Left renal cortex interstitium (tissue), 4 donors: ENCODE measurements at regions not wholly inside any gene's neighbourhood (a gene's known extent, or its start where the extent isn't known, plus 50 kb on each side); places are given as distances from the start of the nearest gene placed in this dataset.

Experiments used
- DNase-seq, 4 donors: peaks; one replicate each; pipeline ENCODE4 v3.0.0-alpha.2; 2013; ENCODE audit warnings: low read depth in 4 of 4, low spot score in 2 of 4, missing footprints in 1 of 4

DNA sequence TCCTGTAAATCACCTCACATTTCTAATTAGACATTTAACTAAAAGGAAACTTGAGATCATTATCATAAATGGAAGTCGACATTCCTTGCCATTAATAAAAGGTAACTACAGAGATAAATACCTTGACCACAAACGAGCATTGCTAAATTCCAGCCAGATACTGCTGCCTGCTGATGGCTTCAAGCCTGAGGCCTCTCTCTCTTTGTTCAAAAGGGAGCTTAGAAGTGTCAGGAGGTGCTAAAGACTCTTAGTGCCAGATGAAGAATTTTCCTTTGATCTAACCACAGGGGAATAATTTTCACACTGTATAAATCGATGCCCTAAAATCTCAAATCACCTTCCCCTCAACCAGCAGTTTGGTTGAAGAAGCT, 248.2 kb upstream of the PMEPA1 start:
- DNase-seq: no peak

DNA sequence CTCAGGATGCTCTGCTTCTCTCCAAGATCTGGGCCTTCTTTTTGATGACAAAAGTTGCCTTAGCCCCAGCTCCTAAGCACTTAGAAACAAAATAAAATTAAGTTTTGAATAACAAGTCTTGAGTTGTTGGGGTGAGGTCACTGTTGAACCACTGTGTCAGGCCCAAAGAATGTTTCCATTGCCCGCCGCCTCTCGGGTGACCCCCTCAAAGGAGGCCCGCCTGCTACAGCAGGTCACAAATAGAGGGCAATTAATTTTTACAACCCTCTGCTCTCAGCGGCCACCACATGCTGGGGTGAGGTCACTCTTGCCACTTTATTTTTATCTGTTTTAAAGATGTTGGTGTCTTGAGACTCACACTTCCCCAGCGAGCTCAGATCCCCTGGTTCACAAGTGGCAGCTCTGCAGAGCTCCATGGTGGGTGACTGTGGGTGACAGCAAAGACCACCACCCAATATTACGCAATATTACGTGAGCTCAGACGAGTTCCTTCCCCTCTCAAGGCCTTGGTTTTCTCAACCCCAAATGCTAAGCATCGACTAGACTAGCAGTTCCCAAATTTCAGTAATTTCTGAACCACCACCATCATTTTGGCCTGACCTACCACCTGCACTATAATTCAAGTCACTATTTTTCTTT, 247.7 kb upstream of the PMEPA1 start:
- DNase-seq: no peak

DNA sequence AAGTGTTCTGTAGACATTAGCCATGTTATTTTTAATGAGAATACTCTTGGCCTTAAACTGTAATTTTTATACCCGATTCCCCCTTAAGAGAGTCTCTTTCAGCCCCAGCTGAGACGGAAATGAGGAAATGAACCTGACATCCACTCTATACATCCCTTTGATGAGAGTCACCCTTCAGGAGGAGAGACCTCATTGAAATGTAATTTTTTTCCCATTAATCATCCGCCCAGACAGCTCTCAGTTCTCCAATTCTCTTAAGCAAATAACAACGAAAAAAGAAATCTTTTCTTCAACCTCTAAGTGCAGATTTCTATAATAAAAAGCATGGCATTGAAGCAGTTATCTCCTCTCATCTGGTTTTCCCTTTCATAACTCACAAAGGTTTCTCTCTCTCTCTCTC, 243.8 kb upstream of the PMEPA1 start:
- no peak for DNase-seq

DNA sequence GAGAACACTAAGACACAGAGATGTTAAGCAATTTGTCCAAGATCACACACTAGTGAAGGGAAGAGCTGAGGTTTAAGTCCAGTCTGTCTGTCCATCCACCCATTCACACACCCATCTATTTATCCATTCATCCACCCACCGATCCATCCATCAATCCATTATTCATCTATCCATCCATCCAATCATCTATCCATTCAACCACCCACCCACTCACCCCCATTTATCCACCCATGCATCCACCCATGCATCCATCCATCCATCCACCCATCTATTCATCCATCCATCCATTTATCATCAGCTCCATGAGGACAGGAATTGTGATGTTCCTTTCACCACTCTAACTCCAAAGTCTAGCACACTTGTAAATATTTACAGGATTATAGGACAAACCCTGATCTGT, 242.3 kb upstream of the PMEPA1 start:
- no peak for DNase-seq

DNA sequence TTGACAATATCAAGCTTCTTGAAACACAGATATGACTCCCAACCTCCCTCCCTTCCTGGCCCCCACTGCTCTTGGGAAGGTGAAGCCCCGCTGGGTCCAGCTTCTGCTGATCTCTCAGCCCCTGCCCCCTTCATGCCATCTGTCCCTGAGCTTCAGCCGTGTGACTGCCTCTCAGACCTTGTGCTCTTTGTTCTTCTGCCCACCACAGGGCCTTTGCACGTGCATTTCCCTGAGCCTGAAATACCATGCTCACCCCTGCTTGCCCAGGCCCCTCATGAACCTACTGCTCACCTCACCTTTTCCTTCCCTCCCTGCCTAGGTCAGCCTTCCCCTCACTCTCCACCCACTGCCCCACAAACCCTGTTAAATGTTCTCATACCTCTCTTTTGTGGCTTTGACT, 241.7 kb upstream of the PMEPA1 start:
- DNase-seq: no peak

DNA sequence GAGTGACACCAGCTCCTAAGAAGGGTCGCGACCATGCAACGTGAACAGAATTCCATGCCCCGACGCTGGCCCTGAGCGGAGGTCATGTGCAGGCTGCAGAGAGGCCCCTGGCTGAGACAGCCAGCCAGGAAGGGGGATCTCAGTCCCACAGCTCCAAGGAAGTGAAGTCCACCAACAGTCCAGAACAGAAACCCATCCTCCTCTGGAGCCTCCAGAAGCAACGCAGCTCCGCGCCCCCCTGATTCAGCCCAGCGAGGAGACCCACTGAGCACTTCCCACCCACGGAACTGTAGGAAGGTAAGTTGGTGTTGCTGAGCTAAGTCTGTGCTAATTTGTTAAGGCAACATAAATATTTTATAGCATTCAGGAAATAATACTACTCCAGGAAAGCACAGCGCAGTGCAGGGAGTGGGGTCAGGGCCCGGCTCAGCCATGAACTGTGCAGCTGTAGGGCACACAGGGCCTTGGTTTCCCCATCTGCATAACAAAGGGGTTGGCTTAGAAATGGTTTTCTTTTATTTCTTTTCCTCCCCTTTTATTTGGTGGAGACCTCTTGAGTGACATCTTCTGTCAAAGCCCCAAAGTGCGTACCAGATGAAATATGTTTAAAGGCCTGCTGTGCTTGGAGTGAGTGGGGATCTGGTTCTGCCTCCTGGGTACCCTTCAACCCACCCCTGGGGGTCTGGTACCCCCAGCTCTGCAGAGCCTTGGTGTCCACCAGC, 241.1 kb upstream of the PMEPA1 start:
- no peak for DNase-seq

DNA sequence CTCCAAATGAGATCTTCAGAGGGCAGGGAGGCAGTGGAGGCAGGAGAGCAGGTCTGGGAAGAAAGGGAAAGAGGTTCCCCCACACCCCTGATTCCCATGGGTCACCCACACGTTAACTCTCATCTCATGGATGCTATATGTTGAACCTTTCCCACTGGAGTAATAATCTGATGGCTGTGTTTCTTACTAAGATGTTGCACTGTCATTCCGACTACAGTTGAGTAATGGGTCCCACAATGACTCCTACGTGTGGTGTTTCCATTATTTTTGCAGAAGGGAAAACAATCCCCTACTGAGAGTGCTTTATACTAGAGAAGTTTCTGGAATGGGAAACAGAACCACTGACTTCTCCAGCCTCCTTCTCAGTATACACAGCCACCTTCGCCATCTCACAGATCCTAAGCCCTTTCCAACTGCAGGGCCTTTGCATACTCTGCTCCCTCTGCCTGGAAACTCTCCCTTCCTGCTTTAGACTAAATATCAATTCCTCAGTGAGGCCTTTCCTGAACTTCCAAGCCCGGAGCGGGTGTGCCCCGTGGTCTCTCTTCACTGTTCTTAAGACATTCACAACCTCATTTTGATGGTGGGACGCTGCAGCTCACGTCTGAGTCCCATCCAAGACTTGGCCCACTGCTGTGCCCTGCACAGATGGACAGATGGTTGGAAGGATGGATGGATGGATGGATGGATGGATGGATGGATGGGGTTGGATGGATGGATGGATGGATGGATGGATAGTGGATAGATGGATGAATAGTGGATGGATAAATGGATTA, 238.6 kb upstream of the PMEPA1 start:
- DNase-seq: no peak

DNA sequence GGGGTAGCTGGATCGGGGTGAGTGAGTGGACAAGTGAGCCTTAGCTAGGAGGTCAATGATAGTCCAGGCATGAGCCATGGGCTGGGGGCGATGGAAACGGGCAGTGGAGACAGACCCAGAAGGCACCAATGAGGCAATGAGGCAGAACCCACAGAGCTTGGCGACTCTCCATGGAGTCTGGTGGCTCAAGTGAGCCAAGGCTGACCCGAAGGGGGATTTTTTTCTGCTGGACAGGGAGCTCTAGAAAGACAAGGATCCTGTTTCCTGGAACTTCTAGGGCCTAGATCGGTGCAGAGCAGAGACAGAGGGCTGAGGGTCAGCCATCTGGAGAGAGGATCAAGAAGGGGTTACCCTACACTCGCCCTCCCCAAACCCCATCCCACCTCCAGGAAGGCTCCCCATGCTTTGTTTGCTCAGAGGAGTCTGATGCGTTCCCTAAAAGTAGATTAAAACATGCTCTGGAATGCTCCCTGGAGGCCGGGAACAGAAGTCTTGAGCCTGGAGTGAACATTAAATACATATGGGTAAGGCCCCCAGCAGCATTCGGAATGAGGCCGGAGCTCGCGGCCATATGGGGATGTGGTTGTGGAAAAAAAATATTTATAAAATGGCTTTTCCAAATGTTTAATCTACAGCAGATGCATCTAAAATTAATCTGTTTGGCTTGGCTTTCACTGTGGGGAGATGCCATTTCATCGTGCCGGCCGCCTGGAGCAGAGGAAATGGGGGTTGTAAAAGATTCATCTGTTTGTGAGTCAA, 237.8 kb upstream of the PMEPA1 start:
- peak in 2 of 4 donors; percentile 19 to 23 for DNase-seq

DNA sequence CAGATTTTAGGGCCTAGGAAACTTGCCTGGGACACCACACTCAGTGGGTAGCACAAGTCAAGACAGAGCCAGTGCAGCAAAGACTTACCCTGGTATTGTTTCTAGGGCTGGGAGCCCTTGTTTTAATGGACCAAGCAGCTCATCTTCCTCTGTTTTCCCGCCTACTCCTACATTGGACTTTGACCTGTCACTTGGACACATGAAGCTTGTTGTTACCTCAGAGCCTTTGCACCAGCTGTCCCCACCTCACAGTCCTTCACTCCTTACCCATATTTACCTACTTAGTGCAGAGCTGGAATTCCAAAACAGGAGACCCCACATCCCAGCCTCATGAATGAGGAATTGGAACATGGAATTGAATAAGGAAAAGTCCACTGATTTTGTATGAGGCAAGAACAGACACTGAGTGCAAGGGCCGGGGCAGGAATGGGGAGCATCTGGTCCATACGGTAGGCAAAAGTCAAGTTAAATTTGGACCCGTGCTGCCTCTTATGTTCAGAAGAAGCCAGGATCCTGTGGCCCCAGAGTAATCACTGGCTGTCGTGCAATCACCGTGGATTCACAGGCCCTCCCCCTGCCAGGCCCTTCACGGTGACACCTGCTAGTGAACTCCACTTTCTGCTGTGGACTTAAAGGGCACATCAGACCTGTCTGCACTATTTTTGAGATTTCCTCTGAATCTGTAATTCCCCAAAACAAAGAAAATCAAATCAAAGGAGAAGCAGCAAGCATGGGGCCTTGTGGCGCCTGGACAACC, 236.9 kb upstream of the PMEPA1 start:
- DNase-seq: no peak

DNA sequence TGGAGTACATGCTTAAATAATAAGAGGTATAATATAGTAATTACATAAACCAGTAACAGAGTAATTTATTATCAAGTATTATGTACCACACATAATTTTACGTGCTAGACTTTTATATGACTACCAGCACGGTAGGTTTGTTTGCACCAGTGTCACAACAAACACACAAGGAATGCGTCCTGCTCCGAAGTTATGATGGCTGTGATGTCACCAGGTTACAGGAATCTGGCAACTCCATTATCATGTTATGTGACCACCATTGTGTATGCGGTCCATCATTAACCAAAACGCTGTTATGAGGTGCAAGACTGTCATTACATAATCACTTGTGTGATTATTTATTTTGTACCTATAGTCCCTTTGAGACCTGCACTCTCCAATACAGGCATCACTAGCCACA, 235.2 kb upstream of the PMEPA1 start:
- DNase-seq: no peak

DNA sequence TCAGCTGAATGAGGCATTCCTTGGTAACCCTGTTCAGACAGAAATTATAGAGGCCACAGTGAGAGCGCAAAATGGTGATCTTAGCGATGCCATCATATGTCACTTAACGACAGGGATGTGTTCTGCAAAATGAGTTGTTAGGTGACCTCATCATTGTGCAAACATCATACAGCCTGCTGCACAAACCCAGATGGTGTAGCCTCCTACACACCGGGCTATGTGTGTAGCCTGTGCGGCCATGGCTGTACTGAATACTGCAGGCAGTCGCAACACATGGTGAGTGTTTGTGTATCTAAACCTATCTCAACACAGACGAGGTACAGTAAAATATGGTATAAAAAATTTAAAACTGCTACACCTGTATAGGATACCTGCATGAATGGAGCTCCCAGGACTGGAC, 234.1 kb upstream of the PMEPA1 start:
- DNase-seq: no peak

DNA sequence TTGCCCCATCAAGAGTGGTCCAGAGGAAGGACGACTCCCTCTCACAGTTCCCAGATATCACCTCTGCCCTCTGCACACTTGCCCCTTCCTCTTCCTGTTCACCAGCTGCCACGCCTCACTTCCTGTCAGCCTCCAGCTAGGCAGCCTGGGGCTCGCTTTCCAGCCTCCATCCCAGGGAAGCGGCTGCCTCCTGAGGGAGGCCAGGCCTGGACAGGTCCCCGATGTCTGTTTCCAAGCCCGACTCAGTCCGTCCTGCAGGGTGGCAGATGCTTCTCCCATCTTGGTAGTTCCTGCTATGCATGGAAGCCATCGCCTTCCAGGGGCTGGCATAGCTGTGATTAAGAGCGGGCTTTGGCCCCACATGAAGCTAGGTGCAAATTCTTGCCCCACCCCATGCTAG, 233.5 kb upstream of the PMEPA1 start:
- no peak for DNase-seq

DNA sequence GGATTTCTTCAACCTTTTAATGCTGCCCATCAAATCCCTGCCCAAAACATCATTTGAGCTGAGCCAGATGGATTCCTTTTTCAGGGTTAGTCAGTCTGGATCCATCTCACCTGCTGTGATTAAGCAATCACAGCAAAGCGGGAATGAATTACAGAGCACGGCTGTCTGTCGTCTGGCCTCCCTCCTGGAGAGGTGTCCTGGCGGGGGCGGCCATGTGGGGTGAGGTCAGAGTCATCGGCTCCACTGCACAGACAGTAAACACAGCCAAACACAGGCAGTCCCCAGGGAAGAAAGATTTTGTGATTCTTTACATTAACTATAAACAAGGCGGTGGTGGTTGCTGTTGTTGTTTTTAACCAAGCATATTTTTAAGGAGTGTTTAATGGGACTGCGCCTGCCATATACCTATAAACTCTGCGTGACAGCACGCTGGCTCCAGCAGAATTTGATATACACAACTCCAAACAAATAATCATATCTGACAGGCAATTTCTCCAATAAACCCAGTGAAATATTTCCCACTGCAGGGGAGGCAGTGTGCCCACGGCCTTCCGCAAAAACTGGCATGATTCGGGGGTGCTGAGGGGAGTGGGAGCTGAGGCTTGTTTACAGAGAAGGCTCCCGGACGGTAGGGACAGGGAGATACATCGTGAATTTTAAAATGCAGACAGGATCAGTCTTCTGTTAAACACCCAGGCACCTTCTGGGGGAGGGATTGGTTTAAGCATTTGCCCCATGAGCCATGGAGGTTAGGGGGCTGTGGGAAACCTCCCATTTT, 232.0 kb upstream of the PMEPA1 start:
- no peak for DNase-seq

DNA sequence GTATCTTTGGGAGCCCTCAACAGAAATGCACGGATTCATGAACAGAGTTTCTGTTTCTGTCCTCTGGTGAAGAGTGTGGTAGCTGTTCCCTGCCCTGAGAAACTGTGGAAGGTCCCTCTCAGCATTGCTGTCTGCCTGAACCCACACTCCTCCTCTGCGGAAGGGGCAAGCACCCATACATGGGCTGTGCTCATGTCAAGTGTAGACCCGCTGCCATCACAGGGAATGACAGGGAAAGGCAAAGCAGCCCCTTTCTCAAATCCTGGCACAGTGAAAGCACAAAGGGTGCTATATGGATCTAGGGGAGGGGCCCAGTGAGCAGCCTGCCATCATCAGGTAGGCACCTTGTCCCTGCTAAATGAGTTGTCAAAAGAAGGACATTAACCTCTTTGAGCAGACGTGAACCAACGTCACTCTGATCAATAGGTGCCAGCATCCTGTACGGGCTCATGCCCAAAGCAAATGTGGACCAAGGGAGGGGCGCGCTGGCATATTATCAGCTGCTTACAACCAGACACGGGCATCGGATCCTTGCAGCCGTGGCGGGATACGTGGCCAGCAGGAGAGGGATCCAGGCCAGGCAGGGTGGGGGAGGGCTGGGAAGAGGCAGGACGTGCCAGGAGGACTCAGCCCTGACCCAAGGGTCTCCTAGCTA, 231.2 kb upstream of the PMEPA1 start:
- DNase-seq: no peak

DNA sequence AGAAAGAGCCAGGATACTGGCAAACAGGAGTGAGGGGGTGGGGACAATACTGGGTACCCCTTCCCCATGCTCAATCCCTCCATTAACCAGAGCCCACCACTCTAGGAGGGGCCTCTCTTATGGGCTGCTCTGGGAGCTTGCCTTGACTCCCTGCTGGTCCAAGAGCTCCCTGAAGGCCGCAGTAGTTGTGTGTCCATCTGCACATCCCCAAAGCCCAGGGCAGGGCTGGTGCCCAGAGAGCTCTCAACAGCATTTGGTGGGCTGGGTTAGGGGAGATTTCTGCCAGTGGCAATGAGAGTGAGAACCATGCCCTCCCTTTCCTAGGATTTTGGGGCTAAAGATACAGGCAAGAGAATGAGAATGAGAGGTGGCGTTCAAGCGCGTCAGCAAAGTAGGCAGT, 230.6 kb upstream of the PMEPA1 start:
- no peak for DNase-seq

DNA sequence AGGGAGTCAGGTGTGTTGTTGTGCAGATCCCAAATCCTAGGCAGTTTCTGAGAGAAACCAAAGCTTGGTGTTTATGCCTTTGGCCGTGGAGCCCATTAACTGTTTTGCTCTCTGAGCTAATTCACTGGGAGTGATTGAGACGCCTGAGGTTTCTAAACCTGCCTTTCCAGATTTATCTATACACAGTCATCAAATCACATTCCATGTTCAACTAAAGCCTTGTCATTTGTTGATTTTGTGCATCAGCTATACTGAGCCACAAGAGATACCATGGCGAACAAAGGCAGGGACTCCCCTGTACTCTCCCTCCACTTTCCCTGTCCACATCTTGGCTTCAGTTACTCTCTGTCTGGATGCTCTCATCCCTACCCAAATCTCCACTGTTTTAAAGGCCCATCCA, 229.7 kb upstream of the PMEPA1 start:
- DNase-seq: no peak

DNA sequence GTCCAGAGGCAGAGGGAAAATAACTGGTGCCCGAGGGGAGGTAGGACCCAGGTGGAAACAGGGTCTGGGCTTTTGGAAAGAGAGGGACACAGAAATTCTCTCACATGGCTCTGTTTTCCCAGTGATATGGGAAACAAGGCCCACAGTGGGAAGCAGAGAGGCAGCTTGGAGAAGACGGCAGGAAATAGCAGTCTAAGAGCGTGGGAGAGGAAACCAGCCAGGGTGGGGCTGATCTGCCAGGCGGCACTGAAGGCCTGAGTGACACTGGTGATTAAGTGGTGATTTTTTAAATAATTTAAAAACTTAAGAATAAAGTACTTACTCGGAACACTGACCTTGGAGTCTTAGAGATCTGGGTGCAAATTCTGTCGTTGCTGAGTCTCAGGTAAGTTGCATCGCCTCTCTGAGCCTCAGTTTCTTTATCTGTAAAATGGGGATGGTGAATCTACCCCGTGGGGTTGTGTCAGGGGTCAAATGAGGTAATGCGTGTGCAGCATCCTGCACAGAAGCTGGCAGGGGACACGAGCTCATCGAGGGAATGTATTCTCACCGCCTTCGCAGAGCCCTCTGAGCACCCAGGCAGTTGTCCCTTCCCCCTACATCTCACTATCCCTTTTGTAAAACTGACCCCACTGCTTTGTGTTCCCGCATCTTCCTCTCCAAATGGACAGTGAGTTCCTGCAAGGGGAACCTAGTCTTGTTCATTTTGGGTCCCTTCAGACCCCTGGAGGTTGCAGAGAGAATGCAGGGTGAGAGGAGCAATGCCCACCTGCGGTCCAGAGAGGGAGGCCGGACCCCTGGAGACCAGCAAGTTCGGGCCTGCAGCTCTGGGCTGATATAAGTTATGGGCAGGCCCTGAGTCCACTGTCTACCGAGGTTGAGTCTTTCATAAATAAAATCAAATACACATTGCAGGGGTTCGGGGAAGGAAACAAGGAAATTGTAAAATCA, 228.6 kb upstream of the PMEPA1 start:
- no peak for DNase-seq
